ENCODE measurements at regions not wholly inside any gene's neighbourhood (a gene's known extent, or its start where the extent isn't known, plus 50 kb on each side); places are given as distances from the start of the nearest gene placed in this dataset.
"Not testable (repeated sequence)": the region's sequence is repeated elsewhere in the genome, so short reads cannot be mapped to it uniquely, and the experiment has no call there.

- DNase-seq (ENCODE audit: low spot score): peak; percentile 24
Measured at GRCh38 chr13:80173224-80173623, 167.7 kb downstream of the SPRY2 start.

DNA sequence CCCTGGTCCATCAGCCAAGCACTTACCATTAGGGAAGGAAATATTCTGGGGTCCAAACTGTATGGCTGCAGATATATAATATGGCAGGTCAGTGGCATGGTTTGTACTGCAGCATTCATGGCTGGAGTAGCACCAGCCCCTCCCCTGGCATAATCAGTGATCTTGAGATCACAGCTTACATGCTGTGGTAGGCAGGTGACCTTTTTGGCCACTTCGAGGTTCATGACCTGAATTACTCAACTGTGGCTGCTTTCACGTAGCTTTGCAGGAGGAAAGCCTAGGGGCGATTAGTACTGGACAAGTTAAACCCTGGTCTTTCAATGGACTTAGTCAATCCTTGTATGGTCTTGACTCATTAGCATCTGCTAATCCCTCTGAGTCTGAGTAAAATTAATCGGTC, 169.8 kb downstream of the SPRY2 start:
- no peak for DNase-seq (ENCODE audit: low spot score)

DNA sequence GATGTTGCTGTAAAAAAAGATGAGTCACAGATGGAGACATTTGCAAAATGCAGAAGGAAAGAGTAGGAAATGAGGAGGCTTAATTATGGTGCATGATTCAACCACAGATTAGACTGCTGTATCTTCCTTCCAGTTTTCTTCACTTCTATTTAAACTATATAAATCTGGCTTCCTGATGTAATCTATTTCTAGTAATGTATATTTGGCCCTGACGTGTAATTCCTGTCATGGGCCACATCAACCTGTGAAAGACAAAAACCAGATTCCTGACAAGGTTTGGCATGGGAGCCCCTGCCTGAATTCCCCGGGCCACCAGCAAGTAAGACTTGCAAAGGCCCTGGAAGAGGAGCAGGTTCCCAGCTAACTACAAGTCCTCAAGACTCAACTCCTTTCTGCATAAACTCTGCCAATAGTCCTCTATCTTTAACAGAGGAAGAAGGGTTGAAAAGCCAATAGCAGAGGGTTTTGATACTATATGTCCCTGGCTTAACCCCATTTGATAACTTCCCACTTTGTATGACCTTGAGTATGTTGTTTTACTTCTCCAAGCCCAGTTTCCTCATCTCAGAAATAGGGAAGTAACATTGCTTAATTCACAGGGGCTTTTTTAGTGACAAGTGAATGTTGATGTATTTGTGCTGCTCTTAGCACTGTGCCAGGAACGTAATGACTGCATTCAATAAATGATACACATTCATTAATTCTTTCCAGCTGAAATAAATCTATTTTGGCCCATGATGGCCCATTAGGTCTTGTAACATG, 172.7 kb downstream of the SPRY2 start:
- no peak for DNase-seq (ENCODE audit: low spot score)

GRCh38 chr13:80166352-80166751, 174.6 kb downstream of the SPRY2 start:
- DNase-seq (ENCODE audit: low spot score): no peak

DNA sequence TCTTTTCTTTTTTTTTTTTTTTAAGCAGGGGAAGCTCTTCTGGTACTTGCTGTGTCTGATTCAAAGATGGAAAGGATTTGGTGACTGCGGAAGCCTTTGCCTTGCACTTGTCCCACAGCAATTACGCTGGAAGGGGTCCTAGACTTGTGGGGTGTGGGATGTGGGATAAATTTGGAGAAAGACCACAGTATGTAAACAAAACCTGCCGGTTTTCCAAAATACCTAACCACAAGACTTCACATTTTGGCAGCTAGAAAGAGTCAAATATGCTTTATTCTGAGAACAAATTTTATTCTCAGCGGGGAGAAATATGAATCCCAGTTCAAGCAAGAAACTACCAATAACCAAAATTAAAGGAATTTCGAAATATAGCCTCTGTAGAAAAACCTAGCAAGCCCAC, 176.5 kb downstream of the SPRY2 start:
- no peak for DNase-seq (ENCODE audit: low spot score)

GRCh38 chr13:80161896-80162295, 179.0 kb downstream of the SPRY2 start:
- no peak for DNase-seq (ENCODE audit: low spot score)

DNA sequence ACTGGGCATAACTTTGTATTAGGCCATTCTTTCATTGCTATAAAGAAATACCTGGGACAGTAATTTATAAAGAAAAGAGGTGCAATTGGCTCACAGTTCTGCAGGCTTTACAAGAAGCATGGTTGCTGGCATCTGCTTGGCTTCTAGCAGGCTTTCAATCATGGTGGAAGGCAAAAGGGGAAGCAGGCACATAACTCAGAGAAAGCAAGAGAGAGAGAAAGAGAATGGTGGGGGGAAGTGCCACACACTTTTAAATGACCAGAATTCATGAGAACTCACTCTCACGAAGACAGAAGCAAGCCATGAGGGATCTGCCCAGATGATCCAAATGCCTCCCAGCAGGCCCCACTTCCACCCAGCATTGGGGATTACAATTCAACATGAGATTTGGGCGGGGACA, 179.7 kb downstream of the SPRY2 start:
- DNase-seq (ENCODE audit: low spot score): no peak

DNA sequence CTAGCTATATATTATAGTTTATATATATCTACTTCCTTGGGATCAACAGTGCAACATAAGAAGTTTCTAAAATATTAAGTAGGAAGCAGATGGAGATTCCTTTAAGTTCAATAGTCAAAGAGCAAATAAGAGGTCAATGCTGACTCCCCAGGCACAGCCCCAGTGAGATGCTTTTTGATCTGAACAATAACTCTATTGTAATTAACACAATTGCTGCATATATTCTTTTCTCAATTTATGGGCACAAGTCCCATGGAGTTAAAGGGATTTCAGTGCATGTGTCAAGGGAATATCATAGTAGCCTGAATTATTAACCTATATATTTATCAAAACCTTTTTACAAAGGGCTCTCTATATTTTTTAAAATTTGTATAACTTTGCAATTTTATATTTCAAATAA, 180.8 kb downstream of the SPRY2 start:
- DNase-seq (ENCODE audit: low spot score): no peak

- no peak for DNase-seq (ENCODE audit: low spot score)
Measured at GRCh38 chr13:80157261-80157932, 183.5 kb downstream of the SPRY2 start.

DNA sequence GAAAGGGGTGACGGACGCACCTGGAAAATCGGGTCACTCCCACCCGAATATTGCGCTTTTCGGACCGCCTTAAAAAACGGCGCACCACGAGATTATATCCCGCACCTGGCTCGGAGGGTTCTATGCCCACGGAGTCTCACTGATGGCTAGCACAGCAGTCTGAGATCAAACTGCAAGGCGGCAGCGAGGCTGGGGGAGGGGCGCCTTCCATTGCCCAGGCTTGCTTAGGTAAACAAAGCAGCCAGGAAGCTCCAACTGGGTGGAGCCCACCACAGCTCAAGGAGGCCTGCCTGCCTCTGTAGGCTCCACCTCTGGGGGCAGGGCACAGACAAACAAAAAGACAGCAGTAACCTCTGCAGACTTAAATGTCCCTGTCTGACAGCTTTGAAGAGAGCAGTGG, 188.8 kb downstream of the SPRY2 start:
- not testable (repeated sequence) for DNase-seq (ENCODE audit: low spot score)

DNA sequence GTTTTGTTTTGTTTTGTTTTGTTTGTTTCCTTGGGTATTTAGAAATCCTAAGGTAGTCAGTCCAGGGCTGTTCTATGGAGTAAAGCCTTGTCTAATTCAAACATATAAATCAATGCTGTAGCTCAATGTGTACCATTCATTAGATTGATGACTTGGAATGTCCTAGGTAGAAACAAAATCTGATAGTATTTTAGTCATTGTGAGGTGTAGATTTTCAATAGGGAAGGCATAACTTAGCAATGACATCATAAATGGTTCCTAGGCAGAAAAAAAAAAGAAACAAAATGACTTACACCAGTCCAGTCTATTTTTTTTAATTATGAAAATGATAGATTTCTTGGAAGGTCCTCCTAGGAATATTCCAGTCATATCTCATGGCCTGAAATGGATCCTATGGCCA, 189.9 kb downstream of the SPRY2 start:
- no peak for DNase-seq (ENCODE audit: low spot score)

DNA sequence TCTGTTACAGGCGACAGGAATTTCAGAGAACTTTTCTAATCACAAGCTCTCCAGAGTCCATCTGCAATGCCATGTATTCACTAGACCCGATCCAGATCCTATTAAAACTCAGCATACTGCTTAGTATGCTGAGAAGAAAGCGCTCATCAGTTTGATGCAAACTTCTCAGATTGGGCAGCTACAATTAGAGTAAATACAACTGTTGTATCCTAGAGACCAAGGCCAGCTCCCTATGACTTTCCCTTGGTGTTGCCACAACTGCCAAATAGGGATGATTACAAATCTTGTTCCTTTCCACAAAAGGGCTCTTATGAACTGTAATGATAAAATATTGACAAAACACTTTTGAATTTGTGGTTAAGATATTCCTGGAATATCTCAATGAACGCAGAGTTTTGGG, 191.2 kb downstream of the SPRY2 start:
- no peak for DNase-seq (ENCODE audit: low spot score)

DNA sequence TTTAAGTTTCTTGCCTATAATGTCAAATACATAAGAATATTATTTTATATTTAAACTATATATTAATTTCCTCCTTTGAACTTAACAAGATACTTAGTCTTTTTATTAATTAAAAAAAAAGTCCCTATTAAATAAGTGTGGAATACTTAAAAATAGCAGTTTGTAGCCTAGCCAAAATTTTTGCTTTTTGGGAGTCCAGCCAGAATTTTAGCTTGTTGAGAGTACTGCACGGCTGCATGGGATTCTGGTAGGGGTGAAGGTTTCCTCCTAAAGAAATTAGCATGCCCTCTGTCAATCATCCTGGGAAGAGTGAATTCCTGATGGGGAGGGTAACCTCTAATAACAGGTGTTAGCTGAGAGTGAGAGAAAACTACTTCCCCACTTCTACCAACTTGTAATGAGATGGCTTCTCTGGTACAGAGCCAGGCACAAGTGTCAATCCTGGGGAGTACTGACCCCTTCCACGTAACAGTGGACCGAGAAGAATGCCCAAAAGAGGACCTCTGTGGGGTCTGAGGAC, 195.7 kb downstream of the SPRY2 start:
- no peak for DNase-seq (ENCODE audit: low spot score)

GRCh38 chr13:80144493-80144892, 196.4 kb downstream of the SPRY2 start:
- no peak for DNase-seq (ENCODE audit: low spot score)

GRCh38 chr13:80141123-80141849, 199.6 kb downstream of the SPRY2 start:
- peak; percentile 61 for DNase-seq (ENCODE audit: low spot score)

GRCh38 chr13:80140685-80141084, 200.2 kb downstream of the SPRY2 start:
- DNase-seq (ENCODE audit: low spot score): no peak

DNA sequence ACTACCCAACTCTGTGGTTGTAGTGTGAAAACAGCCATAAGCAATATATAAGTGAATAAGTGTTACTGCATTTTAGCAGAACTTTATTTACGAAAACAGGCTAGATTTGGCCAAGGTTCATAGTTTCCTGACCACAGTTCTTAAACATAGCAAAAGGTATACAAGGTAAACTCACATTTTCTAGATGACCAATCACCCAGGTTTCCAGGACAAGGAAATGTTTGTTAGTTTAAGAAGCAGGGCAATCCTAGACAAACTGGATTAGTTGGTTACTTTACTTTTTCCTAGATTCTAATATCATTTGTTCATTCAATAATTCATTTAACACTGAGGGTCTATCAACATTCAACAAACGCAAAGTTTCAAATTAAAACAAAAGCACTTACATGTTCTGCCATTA, 201.7 kb downstream of the SPRY2 start:
- DNase-seq (ENCODE audit: low spot score): no peak

DNA sequence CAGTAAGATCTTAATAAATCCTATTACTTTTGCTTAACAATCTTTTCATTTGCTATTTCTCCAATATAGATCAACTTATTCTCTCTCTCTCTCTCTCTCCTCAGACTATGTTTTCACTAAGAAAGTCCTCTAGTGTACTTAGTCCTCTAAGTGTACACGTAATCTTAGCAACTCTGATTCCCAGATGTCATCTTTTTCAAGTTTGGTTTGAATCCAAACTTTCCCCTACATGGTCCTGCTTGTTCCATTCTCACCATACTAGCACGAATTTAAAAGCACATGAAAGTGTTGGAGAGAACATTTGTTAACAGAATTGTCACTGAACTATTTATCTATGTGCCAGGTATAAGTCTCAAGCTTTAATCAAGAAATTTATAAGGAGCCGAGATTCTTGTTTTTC, 202.9 kb downstream of the SPRY2 start:
- DNase-seq (ENCODE audit: low spot score): no peak

- DNase-seq (ENCODE audit: low spot score): no peak
Measured at GRCh38 chr13:80134346-80134745, 206.6 kb downstream of the SPRY2 start.

- peak; percentile 12 for DNase-seq (ENCODE audit: low spot score)
Measured at GRCh38 chr13:80133631-80134261, 207.2 kb downstream of the SPRY2 start.

DNA sequence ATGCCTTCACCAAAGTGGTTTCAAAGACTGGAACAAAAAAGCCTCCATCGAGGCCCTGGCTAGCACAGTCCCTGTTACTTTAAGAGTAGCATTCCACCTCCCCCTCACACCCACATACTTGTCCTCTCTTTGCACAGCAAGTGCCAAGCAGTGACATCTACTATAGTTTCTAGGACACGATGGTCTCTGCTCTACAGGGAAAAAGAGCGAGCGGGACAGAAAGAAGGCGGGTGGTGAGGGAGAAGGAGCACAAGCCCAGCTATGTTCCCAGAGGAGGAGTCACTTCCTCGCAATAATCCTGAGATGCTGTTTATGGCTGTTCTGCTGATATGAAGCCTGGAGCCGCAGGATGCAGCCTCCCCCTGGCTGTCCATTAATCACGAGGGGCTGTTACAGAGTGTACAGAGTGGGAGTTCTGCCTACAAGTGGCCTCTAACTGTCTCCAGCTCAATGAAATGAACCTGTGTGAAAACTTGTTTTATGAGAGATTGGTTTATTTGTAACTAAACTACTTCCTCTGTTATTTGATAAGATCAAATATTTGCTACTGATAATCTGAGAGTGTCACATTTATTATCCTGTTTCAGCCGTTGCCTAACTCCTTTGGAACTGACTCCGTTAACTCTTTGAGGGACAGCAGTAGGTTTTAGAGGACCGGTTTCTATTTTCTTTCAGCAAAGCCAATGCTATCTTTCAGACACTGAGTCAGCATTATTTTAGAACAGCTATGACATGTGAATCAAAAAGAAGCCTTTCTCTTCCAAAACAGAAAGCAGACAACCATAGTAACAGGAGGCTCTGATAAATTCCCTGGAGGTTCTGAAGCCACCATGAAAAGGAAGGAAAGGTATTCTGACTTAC, 208.0 kb downstream of the SPRY2 start:
- DNase-seq (ENCODE audit: low spot score): peak; percentile 71

Data from mucosa of gallbladder (tissue), 1 donor.